ENCODE measurements at regions not wholly inside any gene's neighbourhood (a gene's known extent, or its start where the extent isn't known, plus 50 kb on each side); places are given as distances from the start of the nearest gene placed in this dataset.

- TF ChIP-seq CTCF (IDR thresholded peaks at IDR 0.05) (peak; percentile 92 to 97 (median 97)), POLR2A (IDR thresholded peaks at IDR 0.05) (peak; percentile 62)
Observed at GRCh38 chr13:33542309-33543088, 256.9 kb upstream of the STARD13 start.

All from ovary (tissue), 3 donors.